WTC11 (cell line): ENCODE measurements at regions not wholly inside any gene's neighbourhood (a gene's known extent, or its start where the extent isn't known, plus 50 kb on each side); places are given as distances from the start of the nearest gene placed in this dataset.

Experiments
- ATAC-seq: fragments of 200-7000 bp; cut with Tn5 transposase; 2 replicates; pipeline ENCODE4 v1.10.0; 2021; ENCODE audit warnings: mild to moderate bottlenecking, moderate library complexity
- CTCF ChIA-PET: fragments of 300-600 bp; sonication (Branson Sonifier 250); formaldehyde crosslinking; loops from one replicate; lab custom pipeline; 2021; ENCODE audit warnings: antibody characterized with exemption; lab: Charles Lee
- POLR2A ChIA-PET: fragments of 350-600 bp; sonication (Branson Sonifier 250); formaldehyde crosslinking; loops from one replicate; lab custom pipeline; 2021; ENCODE audit warnings: antibody characterized with exemption; lab: Charles Lee
- DNase-seq: peaks from one replicate; pipeline ENCODE4 v3.0.0; 2021; ENCODE audit warnings: low spot score
- H3K27ac Mint-ChIP-seq: 2 replicates; pipeline ENCODE4 v1.8.0; 2021; ENCODE audit warnings: mixed read lengths
- H3K27me3 Mint-ChIP-seq: 2 replicates; pipeline ENCODE4 v1.8.0; 2021; ENCODE audit warnings: low read depth, mild to moderate bottlenecking, moderate library complexity, mixed read lengths
- H3K36me3 Mint-ChIP-seq: 2 replicates; pipeline ENCODE4 v1.8.0; 2021; ENCODE audit warnings: mixed read lengths
- H3K4me1 Mint-ChIP-seq: 2 replicates; pipeline ENCODE4 v1.8.0; 2022; ENCODE audit warnings: mixed read lengths
- H3K4me3 Mint-ChIP-seq: 2 replicates; pipeline ENCODE4 v1.8.0; 2021; ENCODE audit warnings: mild to moderate bottlenecking, moderate library complexity, mixed read lengths
- H3K9me3 Mint-ChIP-seq: 2 replicates; pipeline ENCODE4 v1.8.0; 2021; ENCODE audit warnings: mixed read lengths
- ARID4B ChIP-seq: sonication (generic); formaldehyde crosslinking; IDR thresholded peaks from 2 replicates; pipeline ENCODE4 v1.8.0; 2023; ENCODE audit warnings: missing genetic modification reagents, mild to moderate bottlenecking, borderline replicate concordance
- EMX1 ChIP-seq: fragments of 250-450 bp; sonication (Bioruptor Pico); IDR thresholded peaks from 2 replicates; pipeline ENCODE4 v1.8.0; 2021; ENCODE audit warnings: mild to moderate bottlenecking
- ETV6 ChIP-seq: sonication (generic); formaldehyde crosslinking; IDR thresholded peaks from 2 replicates; pipeline ENCODE4 v1.8.1; 2022; ENCODE audit warnings: mild to moderate bottlenecking, missing genetic modification reagents
- FOXK1 ChIP-seq: sonication (generic); formaldehyde crosslinking; IDR thresholded peaks from 2 replicates; pipeline ENCODE4 v1.8.0; 2022; ENCODE audit warnings: mild to moderate bottlenecking, moderate library complexity, missing genetic modification reagents
- HMGXB4 ChIP-seq: sonication (generic); formaldehyde crosslinking; IDR thresholded peaks from 2 replicates; pipeline ENCODE4 v1.8.1; 2023; ENCODE audit warnings: mild to moderate bottlenecking, moderate library complexity, missing genetic modification reagents
- MXD4 ChIP-seq: fragments of 250-450 bp; sonication (Bioruptor Pico); IDR thresholded peaks from 2 replicates; pipeline ENCODE4 v1.8.0; 2021; ENCODE audit warnings: mild to moderate bottlenecking, moderate library complexity, borderline replicate concordance
- NR3C1 ChIP-seq: sonication (generic); formaldehyde crosslinking; conservative IDR thresholded peaks from 2 replicates; pipeline ENCODE4 v1.8.1; 2023; ENCODE audit warnings: low read depth, mild to moderate bottlenecking, missing genetic modification reagents
- PRRX2 ChIP-seq: fragments of 250-450 bp; sonication (Bioruptor Pico); IDR thresholded peaks from 2 replicates; pipeline ENCODE4 v1.8.0; 2021; ENCODE audit warnings: mild to moderate bottlenecking
- SMAD3 ChIP-seq: sonication (generic); formaldehyde crosslinking; IDR thresholded peaks from 2 replicates; pipeline ENCODE4 v1.8.0; 2022; ENCODE audit warnings: missing genetic modification reagents, mild to moderate bottlenecking, borderline replicate concordance
- SMAD4 ChIP-seq: sonication (generic); formaldehyde crosslinking; IDR thresholded peaks from 2 replicates; pipeline ENCODE4 v1.8.0; 2022; ENCODE audit warnings: mild to moderate bottlenecking, missing genetic modification reagents
- SOX15 ChIP-seq: fragments of 250-450 bp; sonication (Bioruptor Pico); IDR thresholded peaks from 2 replicates; pipeline ENCODE4 v1.9.0; 2021; ENCODE audit warnings: mild to moderate bottlenecking
- SP1 ChIP-seq: sonication (generic); formaldehyde crosslinking; conservative IDR thresholded peaks from 2 replicates; pipeline ENCODE4 v1.8.1; 2022; ENCODE audit warnings: missing genetic modification reagents
- STAT6 ChIP-seq: sonication (generic); formaldehyde crosslinking; conservative IDR thresholded peaks from 2 replicates; pipeline ENCODE4 v1.8.1; 2023; ENCODE audit warnings: mild to moderate bottlenecking, low read depth, missing genetic modification reagents, moderate library complexity
- ZNF121 ChIP-seq: sonication (generic); formaldehyde crosslinking; IDR thresholded peaks from 2 replicates; pipeline ENCODE4 v1.8.0; 2023; ENCODE audit warnings: missing genetic modification reagents
- ZNF317 ChIP-seq: sonication (generic); formaldehyde crosslinking; IDR thresholded peaks from 2 replicates; pipeline ENCODE4 v1.8.1; 2023; ENCODE audit warnings: low read depth, mild to moderate bottlenecking, moderate library complexity, missing genetic modification reagents, borderline replicate concordance
- TF ChIP-seq, protein P1 (sequence below): sonication (generic); formaldehyde crosslinking; IDR thresholded peaks from 2 replicates; pipeline ENCODE4 v1.8.0; 2022; ENCODE audit warnings: mild to moderate bottlenecking, missing genetic modification reagents
- TF ChIP-seq, protein P2 (sequence below): fragments of 200-600 bp; IDR thresholded peaks from 2 replicates; pipeline ENCODE4 v1.8.0; 2022; ENCODE audit warnings: antibody characterized with exemption
- TF ChIP-seq, protein P3 (sequence below): sonication (generic); formaldehyde crosslinking; IDR thresholded peaks from 2 replicates; pipeline ENCODE4 v1.8.1; 2023; ENCODE audit warnings: mild to moderate bottlenecking, missing genetic modification reagents, moderate library complexity
- TF ChIP-seq, protein P4 (sequence below): sonication (generic); formaldehyde crosslinking; IDR thresholded peaks from 2 replicates; pipeline ENCODE4 v1.8.1; 2023; ENCODE audit warnings: mild to moderate bottlenecking, missing genetic modification reagents, borderline replicate concordance

- DNase-seq (no peak), ATAC-seq (no peak)
- H3K4me1 Mint-ChIP-seq, result peaks cover 28% of the 10 kb centered on the region
- no peak for TF ChIP-seq SOX15 (CRISPR knock-in tag)
- no peak for TF ChIP-seq ARID4B (CRISPR knock-in tag)
- TF ChIP-seq, protein P1, sequence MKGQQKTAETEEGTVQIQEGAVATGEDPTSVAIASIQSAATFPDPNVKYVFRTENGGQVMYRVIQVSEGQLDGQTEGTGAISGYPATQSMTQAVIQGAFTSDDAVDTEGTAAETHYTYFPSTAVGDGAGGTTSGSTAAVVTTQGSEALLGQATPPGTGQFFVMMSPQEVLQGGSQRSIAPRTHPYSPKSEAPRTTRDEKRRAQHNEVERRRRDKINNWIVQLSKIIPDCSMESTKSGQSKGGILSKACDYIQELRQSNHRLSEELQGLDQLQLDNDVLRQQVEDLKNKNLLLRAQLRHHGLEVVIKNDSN (CRISPR knock-in tag), result no peak
- no peak for TF ChIP-seq SP1 (CRISPR knock-in tag)
- TF ChIP-seq ZNF317 (CRISPR knock-in tag), result no peak
- TF ChIP-seq, protein P2, sequence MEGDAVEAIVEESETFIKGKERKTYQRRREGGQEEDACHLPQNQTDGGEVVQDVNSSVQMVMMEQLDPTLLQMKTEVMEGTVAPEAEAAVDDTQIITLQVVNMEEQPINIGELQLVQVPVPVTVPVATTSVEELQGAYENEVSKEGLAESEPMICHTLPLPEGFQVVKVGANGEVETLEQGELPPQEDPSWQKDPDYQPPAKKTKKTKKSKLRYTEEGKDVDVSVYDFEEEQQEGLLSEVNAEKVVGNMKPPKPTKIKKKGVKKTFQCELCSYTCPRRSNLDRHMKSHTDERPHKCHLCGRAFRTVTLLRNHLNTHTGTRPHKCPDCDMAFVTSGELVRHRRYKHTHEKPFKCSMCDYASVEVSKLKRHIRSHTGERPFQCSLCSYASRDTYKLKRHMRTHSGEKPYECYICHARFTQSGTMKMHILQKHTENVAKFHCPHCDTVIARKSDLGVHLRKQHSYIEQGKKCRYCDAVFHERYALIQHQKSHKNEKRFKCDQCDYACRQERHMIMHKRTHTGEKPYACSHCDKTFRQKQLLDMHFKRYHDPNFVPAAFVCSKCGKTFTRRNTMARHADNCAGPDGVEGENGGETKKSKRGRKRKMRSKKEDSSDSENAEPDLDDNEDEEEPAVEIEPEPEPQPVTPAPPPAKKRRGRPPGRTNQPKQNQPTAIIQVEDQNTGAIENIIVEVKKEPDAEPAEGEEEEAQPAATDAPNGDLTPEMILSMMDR, result no peak
- TF ChIP-seq, protein P3, sequence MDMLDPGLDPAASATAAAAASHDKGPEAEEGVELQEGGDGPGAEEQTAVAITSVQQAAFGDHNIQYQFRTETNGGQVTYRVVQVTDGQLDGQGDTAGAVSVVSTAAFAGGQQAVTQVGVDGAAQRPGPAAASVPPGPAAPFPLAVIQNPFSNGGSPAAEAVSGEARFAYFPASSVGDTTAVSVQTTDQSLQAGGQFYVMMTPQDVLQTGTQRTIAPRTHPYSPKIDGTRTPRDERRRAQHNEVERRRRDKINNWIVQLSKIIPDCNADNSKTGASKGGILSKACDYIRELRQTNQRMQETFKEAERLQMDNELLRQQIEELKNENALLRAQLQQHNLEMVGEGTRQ (CRISPR knock-in tag), result no peak
- no peak for TF ChIP-seq PRRX2 (CRISPR knock-in tag)
- no peak for TF ChIP-seq HMGXB4 (CRISPR knock-in tag)
- TF ChIP-seq ETV6 (CRISPR knock-in tag), result no peak
- no peak for TF ChIP-seq EMX1 (CRISPR knock-in tag)
- TF ChIP-seq MXD4 (CRISPR knock-in tag), result no peak
- no peak for TF ChIP-seq NR3C1 (CRISPR knock-in tag)
- no peak for TF ChIP-seq SMAD4 (CRISPR knock-in tag)
- TF ChIP-seq, protein P4, sequence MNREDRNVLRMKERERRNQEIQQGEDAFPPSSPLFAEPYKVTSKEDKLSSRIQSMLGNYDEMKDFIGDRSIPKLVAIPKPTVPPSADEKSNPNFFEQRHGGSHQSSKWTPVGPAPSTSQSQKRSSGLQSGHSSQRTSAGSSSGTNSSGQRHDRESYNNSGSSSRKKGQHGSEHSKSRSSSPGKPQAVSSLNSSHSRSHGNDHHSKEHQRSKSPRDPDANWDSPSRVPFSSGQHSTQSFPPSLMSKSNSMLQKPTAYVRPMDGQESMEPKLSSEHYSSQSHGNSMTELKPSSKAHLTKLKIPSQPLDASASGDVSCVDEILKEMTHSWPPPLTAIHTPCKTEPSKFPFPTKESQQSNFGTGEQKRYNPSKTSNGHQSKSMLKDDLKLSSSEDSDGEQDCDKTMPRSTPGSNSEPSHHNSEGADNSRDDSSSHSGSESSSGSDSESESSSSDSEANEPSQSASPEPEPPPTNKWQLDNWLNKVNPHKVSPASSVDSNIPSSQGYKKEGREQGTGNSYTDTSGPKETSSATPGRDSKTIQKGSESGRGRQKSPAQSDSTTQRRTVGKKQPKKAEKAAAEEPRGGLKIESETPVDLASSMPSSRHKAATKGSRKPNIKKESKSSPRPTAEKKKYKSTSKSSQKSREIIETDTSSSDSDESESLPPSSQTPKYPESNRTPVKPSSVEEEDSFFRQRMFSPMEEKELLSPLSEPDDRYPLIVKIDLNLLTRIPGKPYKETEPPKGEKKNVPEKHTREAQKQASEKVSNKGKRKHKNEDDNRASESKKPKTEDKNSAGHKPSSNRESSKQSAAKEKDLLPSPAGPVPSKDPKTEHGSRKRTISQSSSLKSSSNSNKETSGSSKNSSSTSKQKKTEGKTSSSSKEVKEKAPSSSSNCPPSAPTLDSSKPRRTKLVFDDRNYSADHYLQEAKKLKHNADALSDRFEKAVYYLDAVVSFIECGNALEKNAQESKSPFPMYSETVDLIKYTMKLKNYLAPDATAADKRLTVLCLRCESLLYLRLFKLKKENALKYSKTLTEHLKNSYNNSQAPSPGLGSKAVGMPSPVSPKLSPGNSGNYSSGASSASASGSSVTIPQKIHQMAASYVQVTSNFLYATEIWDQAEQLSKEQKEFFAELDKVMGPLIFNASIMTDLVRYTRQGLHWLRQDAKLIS, result no peak
- no peak for TF ChIP-seq ZNF121
- TF ChIP-seq FOXK1 (CRISPR knock-in tag), result no peak
- no peak for TF ChIP-seq STAT6 (CRISPR knock-in tag)
- TF ChIP-seq SMAD3, result no peak
- ChIA-PET CTCF (no interaction called here), POLR2A (no interaction called here)
- no peak overlapping the region for H3K27ac Mint-ChIP-seq
- peaks cover 3% of the 10 kb centered on the region for H3K27me3 Mint-ChIP-seq
- H3K36me3 Mint-ChIP-seq, result peaks cover 15% of the 10 kb centered on the region
- H3K9me3 Mint-ChIP-seq, result peaks cover 17% of the 10 kb centered on the region
- no peak overlapping the region for H3K4me3 Mint-ChIP-seq
Measured at GRCh38 chr5:56607074-56607473, 208.3 kb upstream of the MAP3K1 start.
